ENCODE measurements at regions not wholly inside any gene's neighbourhood (a gene's known extent, or its start where the extent isn't known, plus 50 kb on each side); places are given as distances from the start of the nearest gene placed in this dataset.

- Mint-ChIP-seq H3K27me3 (ENCODE audit: low read depth) (0 out of 2 replicates have a peak, but pooled peaks cover 2% of the 10 kb centered on the region), H3K4me3 (no peak overlapping the region), H3K27ac (no peak overlapping the region), H3K36me3 (ENCODE audit: insufficient read depth in 1 of 3, low read depth in 3 of 3) (peaks cover 8 to 26% (median 16%) of the 10 kb centered on the region in 3 experiments), H3K4me1 (no peaks in the 10 kb centered on the region), H3K9me3 (peaks cover 26 to 44% of the 10 kb centered on the region in 2 experiments)
- no CpG with 5 or more reads among the region's 8 CpGs for WGBS (ENCODE audit: extremely low coverage, insufficient read length, low lambda C conversion rate)
- Histone ChIP-seq H2AFZ (ENCODE audit: low read length) (no peak overlapping the region), H4K5ac (ENCODE audit: insufficient read length, low read depth, low read length) (no peak overlapping the region), H3K56ac (ENCODE audit: insufficient read length, low read depth, low read length) (no peak overlapping the region), H4K91ac (ENCODE audit: insufficient read length, low read depth, low read length) (no peak overlapping the region), H2BK5ac (ENCODE audit: insufficient read length, low read length) (no peak overlapping the region), H3K4ac (ENCODE audit: low read depth, low read length) (no peak overlapping the region), H2BK120ac (ENCODE audit: low read depth, low read length, poor library complexity, severe bottlenecking) (no peak overlapping the region), H3K9me3 (ENCODE audit: control insufficient read depth, low read depth, low read length) (no peaks in the 10 kb centered on the region), H4K8ac (replicated peaks; ENCODE audit: insufficient read length, low read depth, low read length) (no peak overlapping the region), H4K20me1 (ENCODE audit: control insufficient read depth, insufficient read depth, insufficient read length) (no peaks in the 10 kb centered on the region), H3K23me2 (ENCODE audit: insufficient read length, low read depth, low read length, poor library complexity, severe bottlenecking) (no peaks in the 10 kb centered on the region), H3T11ph (ENCODE audit: low read length) (no peak overlapping the region), H3K79me1 (ENCODE audit: insufficient read depth, low read depth, low read length, poor library complexity, severe bottlenecking) (no peaks in the 10 kb centered on the region), H2BK15ac (ENCODE audit: low read depth, low read length) (no peak overlapping the region), H3K27me3 (ENCODE audit: insufficient read depth, low read length) (no peaks in the 10 kb centered on the region), H3K4me1 (ENCODE audit: insufficient read depth, low read length) (no peaks in the 10 kb centered on the region), H3K23ac (ENCODE audit: insufficient read length, low read depth, low read length) (no peak overlapping the region), H2BK20ac (ENCODE audit: low read depth, low read length, poor library complexity, severe bottlenecking) (no peak overlapping the region), H3K18ac (ENCODE audit: insufficient read length, low read depth, low read length) (no peak overlapping the region), H3K14ac (ENCODE audit: insufficient read depth, low read length) (no peak overlapping the region), H2AK5ac (ENCODE audit: insufficient read length, low read length) (no peak overlapping the region), H3K79me2 (ENCODE audit: insufficient read depth, low read length) (no peaks in the 10 kb centered on the region), H2BK12ac (ENCODE audit: insufficient read length, low read depth, low read length) (no peak overlapping the region), H3K27ac (ENCODE audit: insufficient read length, low read depth, low read length) (no peak overlapping the region), H3K4me2 (ENCODE audit: insufficient read depth, insufficient read length, low read length) (no peak overlapping the region), H3K9ac (ENCODE audit: extremely low read depth, insufficient read length, low read length) (no peak overlapping the region)
- no peak for TF ChIP-seq CTCF (conservative IDR thresholded peaks at IDR 0.05)
- no peak for DNase-seq
These were observed 209.1 kb upstream of the KCNN2 start for GRCh38 chr5:114152656-114153360.
